ENCODE measurements at regions not wholly inside any gene's neighbourhood (a gene's known extent, or its start where the extent isn't known, plus 50 kb on each side); places are given as distances from the start of the nearest gene placed in this dataset.

DNA sequence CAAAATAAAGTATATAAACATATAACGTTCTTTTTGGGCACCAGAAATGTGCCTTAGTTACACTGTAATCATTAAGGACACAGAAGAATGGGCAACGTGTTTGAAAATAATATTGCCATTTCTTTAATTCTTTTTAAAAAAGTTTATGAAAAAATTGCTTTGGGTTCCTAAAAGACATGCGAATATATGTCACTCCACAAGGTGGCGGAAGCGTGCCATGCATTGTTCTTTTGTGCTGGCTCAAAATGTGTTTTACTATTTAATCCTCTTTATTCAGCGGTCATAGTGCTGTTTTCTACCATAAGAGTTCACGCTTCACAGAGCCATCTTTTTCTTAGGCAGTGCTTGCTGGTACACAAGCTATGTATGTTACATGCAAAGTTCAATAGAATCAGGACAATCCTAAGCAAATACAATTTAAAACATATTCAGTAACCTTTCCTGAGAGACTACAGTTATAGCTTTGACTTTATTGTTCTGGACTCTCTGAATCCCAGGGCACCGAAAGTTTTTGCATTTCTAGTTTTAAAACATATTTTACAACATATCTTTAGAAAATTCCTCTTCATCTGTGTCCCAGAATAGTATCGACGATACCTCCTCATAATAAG is 147.8 kb upstream of the ERBB4 start:
- DNase-seq = no peak

GRCh38 chr2:212683346-212684097 is 144.9 kb upstream of the ERBB4 start:
- no peak for DNase-seq

- no peak for DNase-seq
These were observed 144.3 kb upstream of the ERBB4 start for GRCh38 chr2:212682937-212683336.

GRCh38 chr2:212677466-212677865 is 138.9 kb upstream of the ERBB4 start:
- no peak for DNase-seq

- no peak for DNase-seq
These were observed 133.6 kb upstream of the ERBB4 start for GRCh38 chr2:212672186-212672585.

GRCh38 chr2:212669761-212670160 is 131.2 kb upstream of the ERBB4 start:
- DNase-seq = no peak

- no peak for DNase-seq
These were observed 129.2 kb upstream of the ERBB4 start for GRCh38 chr2:212667751-212668316.

DNA sequence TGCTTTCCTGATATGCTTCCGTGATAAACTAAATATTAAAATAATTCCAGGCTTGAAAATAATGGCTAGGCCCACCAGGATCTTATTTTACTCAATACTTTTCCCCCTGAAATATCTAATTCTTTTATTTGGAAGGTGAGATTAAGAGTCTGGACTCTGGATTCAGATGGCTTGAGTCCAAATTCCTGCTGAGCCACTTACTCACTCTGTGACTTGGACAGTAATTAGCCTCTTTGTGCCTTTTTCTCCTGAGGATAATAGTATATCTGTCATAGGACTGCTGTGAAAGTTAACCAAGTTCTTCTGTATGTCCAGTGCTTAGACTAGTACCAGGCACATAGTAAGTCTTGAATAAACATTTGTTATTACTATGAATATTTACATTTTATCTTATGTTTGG is 127.3 kb upstream of the ERBB4 start:
- DNase-seq = no peak

DNA sequence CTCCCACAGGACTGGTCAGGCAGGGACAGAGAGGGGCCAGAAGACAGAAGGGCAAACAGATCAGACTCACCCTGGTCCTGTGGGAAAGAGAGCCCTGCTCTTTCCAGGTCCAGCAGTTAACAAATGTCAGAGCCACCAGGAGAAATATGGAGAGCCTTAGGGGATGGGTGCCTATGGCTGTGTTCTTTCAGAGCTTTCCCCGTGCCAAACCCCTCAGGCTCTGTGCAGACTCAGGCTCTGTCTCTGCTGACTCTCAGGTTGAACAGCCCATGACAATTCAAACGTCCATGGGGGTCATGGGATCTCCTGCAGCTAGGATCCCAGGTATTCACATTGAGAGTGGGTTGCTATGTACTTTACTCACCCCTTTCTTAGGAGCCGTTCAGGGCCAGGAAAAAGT is 120.8 kb upstream of the ERBB4 start:
- no peak for DNase-seq

DNA sequence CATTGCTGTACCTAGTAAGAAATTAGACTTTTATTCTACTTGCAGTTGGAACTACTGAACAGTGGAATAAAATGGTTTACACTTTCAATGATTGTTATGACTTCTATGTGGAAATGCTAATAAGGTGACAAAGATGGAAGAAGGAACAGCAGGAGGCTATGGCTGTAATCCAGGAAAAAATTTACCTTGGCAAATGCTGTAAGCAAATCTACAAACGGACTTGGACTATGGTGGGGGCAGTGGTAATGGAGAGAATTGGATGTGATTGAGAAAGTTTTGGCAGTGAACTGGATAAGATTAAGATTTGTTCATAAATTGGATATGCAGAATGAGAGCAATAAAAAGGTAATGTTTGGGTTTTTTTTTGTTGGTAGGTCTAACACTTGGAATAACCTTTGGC is 111.0 kb upstream of the ERBB4 start:
- DNase-seq = no peak

GRCh38 chr2:212646698-212647366 is 108.2 kb upstream of the ERBB4 start:
- DNase-seq = no peak

GRCh38 chr2:212644195-212644837 is 105.7 kb upstream of the ERBB4 start:
- no peak for DNase-seq

GRCh38 chr2:212640428-212640827 is 101.8 kb upstream of the ERBB4 start:
- no peak for DNase-seq

DNA sequence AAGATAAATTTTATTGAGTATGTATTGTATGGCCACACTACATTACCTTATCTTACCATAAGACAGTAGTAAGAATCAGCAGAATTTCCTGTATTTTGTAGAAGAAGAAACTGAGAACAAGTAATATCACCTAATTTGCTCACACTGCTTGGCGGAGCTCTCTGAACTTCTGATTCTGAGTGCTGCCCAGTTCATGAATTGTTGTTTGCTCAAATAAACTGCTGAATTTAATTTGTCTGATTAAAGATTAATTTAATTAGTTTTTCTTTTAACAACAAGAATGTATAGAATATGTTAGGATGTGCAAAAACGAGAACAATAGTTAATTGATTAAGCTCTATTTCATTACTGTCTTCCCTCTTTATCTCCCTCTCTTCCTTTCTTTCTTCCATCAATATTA is 100.1 kb upstream of the ERBB4 start:
- DNase-seq = no peak

DNA sequence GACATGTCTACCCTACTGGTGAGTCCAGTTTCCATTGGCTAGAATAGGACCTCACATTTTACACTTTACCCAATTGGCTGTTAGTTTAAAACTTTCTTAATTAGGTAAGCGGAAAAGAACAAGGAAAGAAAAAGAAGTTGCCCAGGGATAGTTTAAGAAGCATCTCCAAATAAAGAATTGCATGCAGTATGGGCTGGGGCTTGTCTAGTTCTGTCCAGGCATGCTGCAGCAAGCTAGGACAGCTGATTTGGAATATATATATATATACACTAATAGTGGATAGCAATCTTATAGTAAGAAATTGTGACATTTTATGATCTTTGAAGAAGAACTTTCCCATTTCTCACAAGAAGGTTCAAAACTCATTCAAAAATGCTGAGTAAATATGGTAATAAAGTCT is 90.0 kb upstream of the ERBB4 start:
- no peak for DNase-seq

GRCh38 chr2:212626371-212626918 is 87.8 kb upstream of the ERBB4 start:
- DNase-seq = no peak

DNA sequence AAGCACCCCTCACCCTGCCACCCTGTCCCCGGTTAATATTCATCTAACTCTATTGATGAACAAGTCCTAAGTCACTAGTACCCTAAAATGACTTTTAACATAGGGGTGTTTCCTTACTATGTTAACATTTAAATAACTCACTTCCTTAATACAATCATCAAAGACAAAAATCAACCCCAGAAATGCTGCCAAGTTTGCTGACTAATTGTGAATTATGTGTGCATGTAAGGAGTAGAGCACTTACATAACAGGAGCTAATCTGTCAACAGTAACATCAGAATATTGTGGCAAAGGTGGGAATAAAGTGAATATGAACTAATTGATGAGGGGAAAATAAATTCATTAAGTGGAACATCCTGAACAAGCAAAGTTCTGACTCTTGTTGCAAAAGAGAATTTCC is 81.4 kb upstream of the ERBB4 start:
- DNase-seq = no peak

DNA sequence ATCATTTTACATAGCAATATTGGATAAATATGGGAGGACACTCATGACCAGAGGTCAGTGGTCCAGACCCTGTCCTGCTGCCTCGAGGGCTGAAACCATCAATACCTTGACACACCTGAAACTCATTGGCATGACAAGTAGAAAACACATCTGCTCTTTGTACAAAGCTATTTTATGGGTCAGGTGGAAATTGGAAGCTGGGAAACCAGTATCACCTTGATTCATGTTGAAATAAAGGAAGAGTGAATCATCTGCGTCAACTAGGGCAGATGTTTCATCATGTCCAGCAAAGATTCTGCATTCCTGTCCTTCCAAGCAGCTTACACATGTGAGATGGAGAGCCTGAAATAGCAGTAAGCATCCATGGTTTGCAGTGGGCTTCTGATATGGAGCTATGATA is 80.0 kb upstream of the ERBB4 start:
- DNase-seq = no peak

DNA sequence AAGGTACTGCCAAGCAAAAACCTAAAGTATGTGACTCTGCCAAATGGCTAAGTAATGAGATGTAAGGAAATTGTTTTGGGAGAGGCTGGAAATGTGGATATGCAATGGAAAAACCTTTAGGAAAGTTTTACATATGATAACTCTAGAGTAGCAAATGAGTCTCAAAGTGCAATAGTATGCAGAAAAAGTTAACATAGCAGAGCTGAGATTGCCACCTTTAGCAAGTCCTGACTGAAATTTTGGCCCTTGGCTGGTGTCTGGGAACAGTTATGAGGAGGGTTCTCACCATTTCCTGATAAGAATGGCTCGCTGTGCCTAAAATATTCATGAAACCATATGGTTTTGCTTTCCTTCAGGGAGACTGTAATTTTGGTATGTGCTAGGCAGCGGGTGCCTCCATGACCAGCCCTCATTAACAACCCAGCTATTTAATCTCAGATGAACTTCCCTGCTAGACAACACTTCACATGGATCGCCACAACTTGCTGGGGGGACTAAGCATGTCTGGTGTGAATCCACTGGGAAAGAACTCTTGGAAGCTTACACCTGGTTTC is 72.3 kb upstream of the ERBB4 start:
- DNase-seq = no peak

- DNase-seq = no peak
These were observed 70.9 kb upstream of the ERBB4 start for GRCh38 chr2:212609479-212609878.

- DNase-seq = no peak
These were observed 68.5 kb upstream of the ERBB4 start for GRCh38 chr2:212607080-212607479.

GRCh38 chr2:212606232-212606631 is 67.6 kb upstream of the ERBB4 start:
- DNase-seq = no peak

- no peak for DNase-seq
These were observed 58.1 kb upstream of the ERBB4 start for GRCh38 chr2:212596688-212597087.
